ENCODE measurements at regions not wholly inside any gene's neighbourhood (a gene's known extent, or its start where the extent isn't known, plus 50 kb on each side); places are given as distances from the start of the nearest gene placed in this dataset.

DNA sequence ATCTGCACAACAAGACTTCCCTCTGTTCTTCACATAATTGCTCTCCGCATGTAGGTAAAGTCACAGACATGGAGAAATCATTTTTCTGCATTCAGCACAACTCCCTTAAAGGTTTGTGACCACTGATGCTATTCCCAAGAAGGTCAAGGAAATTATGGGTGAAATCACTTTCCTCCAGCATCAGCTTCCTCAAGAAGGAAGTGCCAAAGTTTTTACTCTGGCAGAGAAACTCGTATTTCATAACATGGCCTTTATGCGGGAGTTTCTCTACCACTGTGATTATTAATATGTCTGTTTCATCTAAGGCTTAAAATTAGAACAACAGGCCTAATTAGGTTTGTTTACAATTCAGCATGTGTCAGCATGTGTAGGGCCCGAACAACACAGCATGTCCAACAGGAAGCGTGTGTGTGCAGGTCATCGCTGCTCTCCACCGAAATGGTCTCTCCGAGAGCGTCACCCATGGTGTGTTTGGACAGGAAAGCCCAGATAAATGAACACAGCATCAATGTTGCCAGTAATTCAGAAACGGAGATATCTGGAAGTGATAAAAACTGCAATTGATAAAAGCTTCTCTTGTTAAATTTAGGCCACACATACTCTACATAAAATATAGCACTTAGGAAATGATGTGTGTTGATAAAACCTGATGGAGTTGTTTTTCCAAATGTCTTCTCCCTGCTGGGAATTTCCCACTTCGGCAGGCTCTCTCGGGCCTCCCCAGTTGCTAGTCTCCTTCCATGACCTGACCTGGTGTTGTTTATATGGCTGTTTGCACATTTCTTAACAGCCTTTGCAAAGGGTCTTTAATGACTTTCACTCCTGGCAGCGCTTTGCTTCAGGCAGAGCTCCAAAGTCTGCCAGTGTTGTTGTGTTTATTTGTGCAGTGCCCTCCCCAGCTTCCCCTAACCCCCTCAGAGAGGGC is 265.1 kb upstream of the CEP162 start:
- TF ChIP-seq TCF12 (IDR thresholded peaks at IDR 0.05; ENCODE audit: low read depth) (no peak), TAF1 (IDR thresholded peaks at IDR 0.05; ENCODE audit: low read depth) (no peak), CEBPB (IDR thresholded peaks at IDR 0.05) (no peak), EGR1 (IDR thresholded peaks at IDR 0.05) (no peak), EP300 (IDR thresholded peaks at IDR 0.05; ENCODE audit: borderline replicate concordance) (no peak), RAD21 (IDR thresholded peaks at IDR 0.05; ENCODE audit: low read depth) (no peak), TEAD4 (IDR thresholded peaks at IDR 0.05) (no peak), CREB1 (IDR thresholded peaks at IDR 0.05; ENCODE audit: low read depth) (no peak), NFIC (IDR thresholded peaks at IDR 0.05) (no peak), YY1 (IDR thresholded peaks at IDR 0.05; ENCODE audit: low read depth) (no peak), ZBTB7A (IDR thresholded peaks at IDR 0.05; ENCODE audit: low read depth) (no peak), FOXM1 (IDR thresholded peaks at IDR 0.05; ENCODE audit: borderline replicate concordance, low read depth) (no peak)
- TF ChIP-seq, protein P1, sequence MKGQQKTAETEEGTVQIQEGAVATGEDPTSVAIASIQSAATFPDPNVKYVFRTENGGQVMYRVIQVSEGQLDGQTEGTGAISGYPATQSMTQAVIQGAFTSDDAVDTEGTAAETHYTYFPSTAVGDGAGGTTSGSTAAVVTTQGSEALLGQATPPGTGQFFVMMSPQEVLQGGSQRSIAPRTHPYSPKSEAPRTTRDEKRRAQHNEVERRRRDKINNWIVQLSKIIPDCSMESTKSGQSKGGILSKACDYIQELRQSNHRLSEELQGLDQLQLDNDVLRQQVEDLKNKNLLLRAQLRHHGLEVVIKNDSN (IDR thresholded peaks at IDR 0.05) = no peak
- TF ChIP-seq, protein P2, sequence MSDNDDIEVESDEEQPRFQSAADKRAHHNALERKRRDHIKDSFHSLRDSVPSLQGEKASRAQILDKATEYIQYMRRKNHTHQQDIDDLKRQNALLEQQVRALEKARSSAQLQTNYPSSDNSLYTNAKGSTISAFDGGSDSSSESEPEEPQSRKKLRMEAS (IDR thresholded peaks at IDR 0.05) = no peak
- TF ChIP-seq, protein P3, sequence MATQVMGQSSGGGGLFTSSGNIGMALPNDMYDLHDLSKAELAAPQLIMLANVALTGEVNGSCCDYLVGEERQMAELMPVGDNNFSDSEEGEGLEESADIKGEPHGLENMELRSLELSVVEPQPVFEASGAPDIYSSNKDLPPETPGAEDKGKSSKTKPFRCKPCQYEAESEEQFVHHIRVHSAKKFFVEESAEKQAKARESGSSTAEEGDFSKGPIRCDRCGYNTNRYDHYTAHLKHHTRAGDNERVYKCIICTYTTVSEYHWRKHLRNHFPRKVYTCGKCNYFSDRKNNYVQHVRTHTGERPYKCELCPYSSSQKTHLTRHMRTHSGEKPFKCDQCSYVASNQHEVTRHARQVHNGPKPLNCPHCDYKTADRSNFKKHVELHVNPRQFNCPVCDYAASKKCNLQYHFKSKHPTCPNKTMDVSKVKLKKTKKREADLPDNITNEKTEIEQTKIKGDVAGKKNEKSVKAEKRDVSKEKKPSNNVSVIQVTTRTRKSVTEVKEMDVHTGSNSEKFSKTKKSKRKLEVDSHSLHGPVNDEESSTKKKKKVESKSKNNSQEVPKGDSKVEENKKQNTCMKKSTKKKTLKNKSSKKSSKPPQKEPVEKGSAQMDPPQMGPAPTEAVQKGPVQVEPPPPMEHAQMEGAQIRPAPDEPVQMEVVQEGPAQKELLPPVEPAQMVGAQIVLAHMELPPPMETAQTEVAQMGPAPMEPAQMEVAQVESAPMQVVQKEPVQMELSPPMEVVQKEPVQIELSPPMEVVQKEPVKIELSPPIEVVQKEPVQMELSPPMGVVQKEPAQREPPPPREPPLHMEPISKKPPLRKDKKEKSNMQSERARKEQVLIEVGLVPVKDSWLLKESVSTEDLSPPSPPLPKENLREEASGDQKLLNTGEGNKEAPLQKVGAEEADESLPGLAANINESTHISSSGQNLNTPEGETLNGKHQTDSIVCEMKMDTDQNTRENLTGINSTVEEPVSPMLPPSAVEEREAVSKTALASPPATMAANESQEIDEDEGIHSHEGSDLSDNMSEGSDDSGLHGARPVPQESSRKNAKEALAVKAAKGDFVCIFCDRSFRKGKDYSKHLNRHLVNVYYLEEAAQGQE (IDR thresholded peaks at IDR 0.05; ENCODE audit: low read depth) = no peak

DNA sequence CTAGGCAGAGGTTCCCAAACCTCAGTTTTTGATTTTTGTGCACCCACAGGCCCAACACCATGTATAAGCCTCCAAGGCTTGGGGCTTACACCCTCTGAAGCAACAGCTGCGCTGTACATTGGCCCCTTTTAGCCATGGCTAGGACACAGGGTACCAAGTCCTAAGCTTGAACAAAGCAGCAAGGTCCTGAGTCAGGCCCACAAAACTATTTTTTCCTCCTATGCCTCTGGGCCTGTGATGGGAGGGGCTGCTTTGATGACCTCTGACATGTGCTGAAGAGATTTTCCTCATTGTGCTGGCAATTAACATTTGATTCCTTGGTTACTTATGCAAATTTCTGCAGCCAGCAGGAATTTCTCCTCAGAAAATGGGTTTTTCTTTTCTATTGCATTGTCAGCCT is 262.2 kb upstream of the CEP162 start:
- TF ChIP-seq RAD21 (IDR thresholded peaks at IDR 0.05; ENCODE audit: low read depth) (no peak), FOXM1 (IDR thresholded peaks at IDR 0.05; ENCODE audit: borderline replicate concordance, low read depth) (no peak), EP300 (IDR thresholded peaks at IDR 0.05; ENCODE audit: borderline replicate concordance) (no peak), TAF1 (IDR thresholded peaks at IDR 0.05; ENCODE audit: low read depth) (no peak), TEAD4 (IDR thresholded peaks at IDR 0.05) (no peak), TCF12 (IDR thresholded peaks at IDR 0.05; ENCODE audit: low read depth) (no peak), NFIC (IDR thresholded peaks at IDR 0.05) (no peak), EGR1 (IDR thresholded peaks at IDR 0.05) (no peak), CREB1 (IDR thresholded peaks at IDR 0.05; ENCODE audit: low read depth) (no peak), ZBTB7A (IDR thresholded peaks at IDR 0.05; ENCODE audit: low read depth) (no peak), YY1 (IDR thresholded peaks at IDR 0.05; ENCODE audit: low read depth) (no peak), CEBPB (IDR thresholded peaks at IDR 0.05) (no peak)
- TF ChIP-seq, protein P3 (IDR thresholded peaks at IDR 0.05; ENCODE audit: low read depth) = no peak
- TF ChIP-seq, protein P1 (IDR thresholded peaks at IDR 0.05) = no peak
- TF ChIP-seq, protein P2 (IDR thresholded peaks at IDR 0.05) = no peak

DNA sequence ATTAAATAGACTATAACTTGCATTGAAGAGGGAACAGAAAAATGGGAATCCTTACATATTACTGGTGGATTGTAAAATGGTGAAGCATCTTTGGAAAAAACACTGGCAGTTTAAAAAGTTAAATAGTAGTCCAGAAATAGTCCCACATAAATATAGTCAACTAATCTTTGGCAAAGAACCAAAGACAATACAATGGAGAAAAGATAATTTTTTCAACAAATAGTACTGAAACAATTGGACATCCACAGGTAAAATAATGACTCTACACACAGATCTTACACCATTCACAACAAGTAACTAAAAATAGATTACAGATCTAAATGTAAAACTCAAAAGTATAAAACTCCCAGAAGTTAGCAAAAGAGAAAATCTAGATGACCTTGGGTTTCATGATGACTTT is 259.1 kb upstream of the CEP162 start:
- TF ChIP-seq TCF12 (IDR thresholded peaks at IDR 0.05; ENCODE audit: low read depth) (no peak), TAF1 (IDR thresholded peaks at IDR 0.05; ENCODE audit: low read depth) (no peak), YY1 (IDR thresholded peaks at IDR 0.05; ENCODE audit: low read depth) (no peak), EP300 (IDR thresholded peaks at IDR 0.05; ENCODE audit: borderline replicate concordance) (no peak), EGR1 (IDR thresholded peaks at IDR 0.05) (no peak), RAD21 (IDR thresholded peaks at IDR 0.05; ENCODE audit: low read depth) (no peak), CEBPB (IDR thresholded peaks at IDR 0.05) (no peak), NFIC (IDR thresholded peaks at IDR 0.05) (no peak), ZBTB7A (IDR thresholded peaks at IDR 0.05; ENCODE audit: low read depth) (no peak), TEAD4 (IDR thresholded peaks at IDR 0.05) (no peak), CREB1 (IDR thresholded peaks at IDR 0.05; ENCODE audit: low read depth) (no peak)
- TF ChIP-seq, protein P3 (IDR thresholded peaks at IDR 0.05; ENCODE audit: low read depth) = no peak
- TF ChIP-seq, protein P2 (IDR thresholded peaks at IDR 0.05) = no peak
- TF ChIP-seq, protein P1 (IDR thresholded peaks at IDR 0.05) = no peak
